K562 (cell line): ENCODE measurements at regions not wholly inside any gene's neighbourhood (a gene's known extent, or its start where the extent isn't known, plus 50 kb on each side); places are given as distances from the start of the nearest gene placed in this dataset.

Source experiments
- ATAC-seq: fragments of 200-7000 bp; cut with Tn5 transposase; 3 replicates; pipeline ENCODE4 v1.9.1; 2020; ENCODE audit warnings: moderate library complexity
- BruUV-seq: library from RNA; stranded (reverse); fragments of 400-500 nt; replicated peaks from 2 replicates; lab custom pipeline; 2021; lab: Mats Ljungman, UMichigan
- CTCF ChIA-PET: fragments of 300-600 bp; formaldehyde crosslinking; extraction: SDS; loops from one replicate; lab custom pipeline; 2021; ENCODE audit warnings: low intra/inter-chr PET ratio; lab: Yijun Ruan, JAX
- POLR2A ChIA-PET: fragments of 300-600, 350-650 bp; sonication (Branson Sonifier 250); formaldehyde crosslinking; extraction: SDS; loops from one replicate; lab custom pipeline; 2021; ENCODE audit warnings: antibody characterized with exemption, inconsistent platforms; lab: Yijun Ruan, JAX
- DNase-seq, 4 experiments: peaks; one replicate each; pipeline versions ENCODE4 v3.0.0 to v3.0.0-alpha.2; 2011 to 2018; ENCODE audit warnings: low spot score in 3 of 4, mixed read lengths in 3 of 4; ENCODE audit errors: extremely low read depth in 1 of 4
- FAIRE-seq: peaks from 2 replicates; lab custom pipeline; 2011; peaks lifted over from hg19 to GRCh38; lab: Jason Lieb, UNC
- H2AFZ ChIP-seq: 2 replicates; pipeline ENCODE4 v1.6.0; 2011; ENCODE audit warnings: low read depth, low read length, control low read depth, inconsistent platforms
- H3K27ac ChIP-seq: fragments of 200-600 bp; 3 replicates; pipeline ENCODE4 v1.8.0; 2011; ENCODE audit warnings: low read depth, mild to moderate bottlenecking, control low read depth, inconsistent platforms, low read length, moderate library complexity, mixed read lengths; ENCODE audit errors: extremely low read depth
- H3K27me3 ChIP-seq, 2 experiments: fragments of 300-600 bp in 1 of 2; 2 replicates in 1 of 2; 3 replicates in 1 of 2; pipeline versions ENCODE4 v1.6.0 to v1.8.0; 2011; ENCODE audit warnings: inconsistent platforms in 2 of 2, low read length in 2 of 2, mild to moderate bottlenecking in 1 of 2, mixed read lengths in 1 of 2, moderate library complexity in 1 of 2; ENCODE audit not compliant: control insufficient read depth in 2 of 2, insufficient read depth in 2 of 2
- H3K36me3 ChIP-seq: fragments of 300-600 bp; 3 replicates; pipeline ENCODE4 v1.8.0; 2011; ENCODE audit warnings: mild to moderate bottlenecking, low read length, inconsistent platforms; ENCODE audit not compliant: control insufficient read depth, insufficient read depth
- H3K4me1 ChIP-seq, 2 experiments: fragments of 200-600 bp in 1 of 2; replicated peaks in 1 of 2; 2 replicates in 1 of 2; 3 replicates in 1 of 2; pipeline versions ENCODE4 v1.5.1 to v1.8.0; 2011; ENCODE audit warnings: inconsistent platforms in 2 of 2, low read length in 2 of 2, mild to moderate bottlenecking in 1 of 2, mixed read lengths in 1 of 2, moderate library complexity in 1 of 2; ENCODE audit not compliant: control insufficient read depth in 2 of 2, insufficient read depth in 2 of 2
- H3K4me2 ChIP-seq: 2 replicates; pipeline ENCODE4 v1.6.1; 2011; ENCODE audit warnings: low read length, control low read depth, inconsistent platforms, mixed read lengths; ENCODE audit not compliant: insufficient read depth
- H3K4me3 ChIP-seq: fragments of 200-600 bp; sonication (generic), shearing (Covaris generic); 2 replicates; pipeline ENCODE4 v1.5.1; 2016; ENCODE audit warnings: control low read depth, inconsistent platforms
- H3K79me2 ChIP-seq: fragments of 200-600 bp; 3 replicates; pipeline ENCODE4 v1.8.0; 2011; ENCODE audit warnings: low read length, inconsistent platforms; ENCODE audit not compliant: control insufficient read depth, insufficient read depth
- H3K9ac ChIP-seq, 2 experiments: 2 replicates each; pipeline versions ENCODE4 v1.6.0 to v1.6.1; 2011; ENCODE audit warnings: low read depth in 2 of 2, low read length in 2 of 2, control low read depth in 1 of 2, inconsistent platforms in 1 of 2, mild to moderate bottlenecking in 1 of 2, mixed read lengths in 1 of 2; ENCODE audit not compliant: insufficient read depth in 1 of 2
- H3K9me1 ChIP-seq: one replicate; pipeline ENCODE4 v1.6.0; 2011; ENCODE audit warnings: inconsistent platforms, mild to moderate bottlenecking, low read length, moderate library complexity; ENCODE audit not compliant: control insufficient read depth, insufficient read depth
- H3K9me3 ChIP-seq: replicated peaks from 2 replicates; pipeline ENCODE4 v1.5.1; 2011; ENCODE audit warnings: low read depth, low read length, inconsistent platforms; ENCODE audit not compliant: control insufficient read depth, insufficient read depth
- H4K20me1 ChIP-seq: replicated peaks from 2 replicates; pipeline ENCODE4 v1.6.1; 2011; ENCODE audit warnings: low read length, inconsistent platforms, mixed read lengths; ENCODE audit not compliant: control insufficient read depth, insufficient read depth
- CBX3 ChIP-seq, 2 experiments: IDR thresholded peaks; 1 replicate in 1 of 2; 2 replicates in 1 of 2; pipeline ENCODE4 v1.6.1; 2012; ENCODE audit warnings: inconsistent platforms in 2 of 2, low read length in 2 of 2, borderline replicate concordance in 1 of 2, control low read depth in 1 of 2
- GABPB2 ChIP-seq: fragments of 250-450 bp; sonication (Bioruptor Pico); conservative IDR thresholded peaks from 2 replicates; pipeline ENCODE4 v1.5.1; 2021; ENCODE audit warnings: mild to moderate bottlenecking
- HCFC1 ChIP-seq: IDR thresholded peaks from 2 replicates; pipeline ENCODE4 v1.6.1; 2012; ENCODE audit warnings: low read depth, low read length, improper control_type of control experiment
- HMGN3 ChIP-seq: IDR thresholded peaks from 2 replicates; pipeline ENCODE4 v1.6.1; 2011; ENCODE audit warnings: borderline replicate concordance, low read depth, mild to moderate bottlenecking, mixed read lengths, low read length; ENCODE audit not compliant: insufficient read length; ENCODE audit errors: extremely low read depth
- MAFK ChIP-seq: IDR thresholded peaks from 2 replicates; pipeline ENCODE4 v1.6.1; 2011; ENCODE audit warnings: low read length, improper control_type of control experiment
- RFX1 ChIP-seq: fragments of 450-650 bp; IDR thresholded peaks from 2 replicates; pipeline ENCODE4 v1.6.1; 2016; ENCODE audit warnings: mild to moderate bottlenecking, moderate library complexity
- SIX5 ChIP-seq, 2 experiments: IDR thresholded peaks; 2 replicates each; pipeline ENCODE4 v1.6.1; 2011; ENCODE audit warnings: low read length in 2 of 2, borderline replicate concordance in 1 of 2, low read depth in 1 of 2, mild to moderate bottlenecking in 1 of 2, moderate library complexity in 1 of 2; ENCODE audit not compliant: insufficient read depth in 1 of 2
- SP1 ChIP-seq: sonication (generic); formaldehyde crosslinking; IDR thresholded peaks from 2 replicates; pipeline ENCODE4 v1.8.1; 2022; ENCODE audit warnings: mild to moderate bottlenecking, missing genetic modification reagents
- TCF7 ChIP-seq: sonication (generic); IDR thresholded peaks from 2 replicates; pipeline ENCODE4 v1.6.1; 2016; ENCODE audit warnings: antibody characterized with exemption, borderline replicate concordance
- U2AF2 ChIP-seq: fragments of 200-400 bp; formaldehyde crosslinking; optimal IDR thresholded peaks from 2 replicates; pipeline ENCODE3; 2017; ENCODE audit warnings: low read depth, mild to moderate bottlenecking, low read length
- ZC3H11A ChIP-seq: IDR thresholded peaks from 2 replicates; pipeline ENCODE4 v1.6.1; 2012; ENCODE audit warnings: low read depth, low read length, improper control_type of control experiment
- ZNF224 ChIP-seq: sonication (generic); formaldehyde crosslinking; IDR thresholded peaks from 2 replicates; pipeline ENCODE4 v1.8.0; 2022; ENCODE audit warnings: mild to moderate bottlenecking, missing genetic modification reagents
- ZNF24 ChIP-seq: fragments of 450-650 bp; IDR thresholded peaks from 2 replicates; pipeline ENCODE4 v1.6.1; 2016
- WGBS: fragments of 100-300 bp; shearing (Covaris generic); methylation state at CpG from one replicate; pipeline ENCODE4 v1.1.6; 2016; ENCODE audit warnings: low coverage, mixed read lengths; ENCODE audit not compliant: insufficient coverage; ENCODE audit errors: missing lambda C conversion rate; 5-methylcytosine and 5-hydroxymethylcytosine counted together
- in situ Hi-C: fragments of 300-500 bp; cut with MboI; formaldehyde crosslinking; loops from 4 replicates; pipeline ENCODE4 v1.15.0; 2018; ENCODE audit warnings: inconsistent platforms, mixed read lengths
- intact Hi-C: fragments of 100-400 bp; cut with micrococcal nuclease; formaldehyde crosslinking; loops from 2 replicates; pipeline ENCODE4 v1.14.2; 2022
- TF ChIP-seq, protein P1 (sequence below): fragments of 450-650 bp; IDR thresholded peaks from 2 replicates; pipeline ENCODE4 v1.6.1; 2016; ENCODE audit warnings: mild to moderate bottlenecking
- TF ChIP-seq, protein P2 (sequence below): fragments of 250-450 bp; sonication (Bioruptor Pico); IDR thresholded peaks from 2 replicates; pipeline ENCODE4 v1.4.0; 2020; ENCODE audit warnings: mild to moderate bottlenecking

DNA sequence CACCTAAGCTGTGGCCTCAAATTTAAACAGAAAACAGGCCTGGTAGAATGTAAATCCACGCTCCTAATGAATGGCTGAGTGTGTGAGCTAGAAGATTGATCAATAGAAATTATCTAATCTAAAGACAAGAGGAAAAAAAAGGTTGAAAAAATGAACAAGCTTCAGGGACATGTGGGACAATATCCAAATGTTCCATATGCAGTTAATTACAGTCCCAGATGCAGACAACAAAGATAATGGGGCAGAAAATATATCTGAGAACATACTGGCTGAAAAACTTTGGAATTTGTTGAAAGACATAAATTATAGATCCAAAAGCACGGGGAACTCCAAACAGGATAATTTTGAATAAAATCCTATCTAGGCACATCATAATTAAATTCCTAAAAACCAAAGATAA is 186.7 kb upstream of the SIX2 start (continued):
- TF ChIP-seq, protein P1, sequence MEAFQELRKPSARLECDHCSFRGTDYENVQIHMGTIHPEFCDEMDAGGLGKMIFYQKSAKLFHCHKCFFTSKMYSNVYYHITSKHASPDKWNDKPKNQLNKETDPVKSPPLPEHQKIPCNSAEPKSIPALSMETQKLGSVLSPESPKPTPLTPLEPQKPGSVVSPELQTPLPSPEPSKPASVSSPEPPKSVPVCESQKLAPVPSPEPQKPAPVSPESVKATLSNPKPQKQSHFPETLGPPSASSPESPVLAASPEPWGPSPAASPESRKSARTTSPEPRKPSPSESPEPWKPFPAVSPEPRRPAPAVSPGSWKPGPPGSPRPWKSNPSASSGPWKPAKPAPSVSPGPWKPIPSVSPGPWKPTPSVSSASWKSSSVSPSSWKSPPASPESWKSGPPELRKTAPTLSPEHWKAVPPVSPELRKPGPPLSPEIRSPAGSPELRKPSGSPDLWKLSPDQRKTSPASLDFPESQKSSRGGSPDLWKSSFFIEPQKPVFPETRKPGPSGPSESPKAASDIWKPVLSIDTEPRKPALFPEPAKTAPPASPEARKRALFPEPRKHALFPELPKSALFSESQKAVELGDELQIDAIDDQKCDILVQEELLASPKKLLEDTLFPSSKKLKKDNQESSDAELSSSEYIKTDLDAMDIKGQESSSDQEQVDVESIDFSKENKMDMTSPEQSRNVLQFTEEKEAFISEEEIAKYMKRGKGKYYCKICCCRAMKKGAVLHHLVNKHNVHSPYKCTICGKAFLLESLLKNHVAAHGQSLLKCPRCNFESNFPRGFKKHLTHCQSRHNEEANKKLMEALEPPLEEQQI: no peak
- no peak for TF ChIP-seq ZNF24
- TF ChIP-seq ZNF224 (CRISPR knock-in tag): no peak
- no peak for TF ChIP-seq SIX5 (IDR thresholded peaks at IDR 0.05; ENCODE audit: borderline replicate concordance in 1 of 2, insufficient read depth in 1 of 2, low read depth in 1 of 2, low read length in 2 of 2)
- no peak for TF ChIP-seq SP1 (CRISPR knock-in tag)

DNA sequence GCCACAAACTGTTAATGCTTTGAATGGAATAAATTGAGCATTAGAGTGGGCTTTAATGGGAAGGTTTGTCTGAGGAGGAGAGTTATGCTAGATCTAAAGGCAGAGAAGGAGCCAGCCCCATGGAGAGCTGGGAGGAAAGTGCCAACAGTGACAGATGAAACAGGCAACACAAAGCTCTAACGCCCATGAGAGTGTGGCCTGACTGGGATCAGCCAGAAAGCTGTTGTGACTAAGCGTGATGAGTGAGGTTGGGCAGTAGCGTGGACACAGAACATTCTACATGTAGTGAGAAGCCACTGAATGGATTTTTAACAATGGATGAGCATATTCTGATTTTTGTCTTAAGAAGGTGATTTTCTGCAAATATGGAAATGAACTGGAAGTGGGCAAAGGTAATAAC is 185.3 kb upstream of the SIX2 start:
- TF ChIP-seq U2AF2 (no peak), HMGN3 (no peak), MAFK (no peak), RFX1 (no peak), ZC3H11A (no peak), GABPB2 (no peak), HCFC1 (no peak), TCF7 (no peak), CBX3 (IDR thresholded peaks at IDR 0.05; ENCODE audit: borderline replicate concordance in 1 of 2, low read length in 2 of 2) (no peak)
- TF ChIP-seq, protein P2, sequence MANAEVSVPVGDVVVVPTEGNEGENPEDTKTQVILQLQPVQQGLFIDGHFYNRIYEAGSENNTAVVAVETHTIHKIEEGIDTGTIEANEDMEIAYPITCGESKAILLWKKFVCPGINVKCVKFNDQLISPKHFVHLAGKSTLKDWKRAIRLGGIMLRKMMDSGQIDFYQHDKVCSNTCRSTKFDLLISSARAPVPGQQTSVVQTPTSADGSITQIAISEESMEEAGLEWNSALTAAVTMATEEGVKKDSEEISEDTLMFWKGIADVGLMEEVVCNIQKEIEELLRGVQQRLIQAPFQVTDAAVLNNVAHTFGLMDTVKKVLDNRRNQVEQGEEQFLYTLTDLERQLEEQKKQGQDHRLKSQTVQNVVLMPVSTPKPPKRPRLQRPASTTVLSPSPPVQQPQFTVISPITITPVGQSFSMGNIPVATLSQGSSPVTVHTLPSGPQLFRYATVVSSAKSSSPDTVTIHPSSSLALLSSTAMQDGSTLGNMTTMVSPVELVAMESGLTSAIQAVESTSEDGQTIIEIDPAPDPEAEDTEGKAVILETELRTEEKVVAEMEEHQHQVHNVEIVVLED (CRISPR knock-in tag): no peak
- BruUV-seq: no TSS peak
- no peak for FAIRE-seq
- Histone ChIP-seq H3K9ac (no peak overlapping the region), H3K4me1 (peaks cover 0 to 4% of the 10 kb centered on the region in 2 experiments; a peak in 1 of 5 replicates), H3K4me2 (no peak overlapping the region), H2AFZ (no peak overlapping the region), H3K36me3 (no peaks in the 10 kb centered on the region), H3K9me1 (no peaks in the 10 kb centered on the region), H3K79me2 (no peaks in the 10 kb centered on the region), H3K9me3 (no peaks in the 10 kb centered on the region), H3K4me3 (no peak overlapping the region), H3K27ac (no peak overlapping the region), H4K20me1 (no peaks in the 10 kb centered on the region; the same call in 1 of the 2 replicates), H3K27me3 (peaks cover 0 to 2% of the 10 kb centered on the region in 2 experiments; a peak in 2 of 5 replicates)
- in situ Hi-C loops (no loop called here), intact Hi-C loops (no loop called here)
- ChIA-PET CTCF (no interaction called here), POLR2A (no interaction called here)
- ATAC-seq: no peak
- WGBS: 0% methylated on average over 3 of the region's 3 CpGs
- no peak for DNase-seq
